Panc1 (cell line): ENCODE measurements at regions not wholly inside any gene's neighbourhood (a gene's known extent, or its start where the extent isn't known, plus 50 kb on each side); places are given as distances from the start of the nearest gene placed in this dataset.

Experiments
- ATAC-seq: fragments of 200-7000 bp; cut with Tn5 transposase; 2 replicates; pipeline ENCODE4 v1.9.1; 2020; ENCODE audit warnings: mild to moderate bottlenecking, moderate library complexity
- BruUV-seq: library from RNA; stranded (reverse); fragments of 400-500 nt; replicated peaks from 2 replicates; lab custom pipeline; 2021; lab: Mats Ljungman, UMichigan
- CTCF ChIA-PET: fragments of 300-600 bp; sonication (Branson Sonifier 250); formaldehyde crosslinking; loops from one replicate; lab custom pipeline; 2022; ENCODE audit warnings: antibody characterized with exemption; lab: Charles Lee
- POLR2A ChIA-PET: fragments of 300-600 bp; sonication (Branson Sonifier 250); formaldehyde crosslinking; loops from one replicate; lab custom pipeline; 2022; ENCODE audit warnings: antibody characterized with exemption; lab: Charles Lee
- DNase-seq: peaks from one replicate; pipeline ENCODE4 v3.0.0-alpha.2; 2010; ENCODE audit warnings: low read depth, low spot score
- H3K27ac ChIP-seq: 2 replicates; pipeline ENCODE4 v1.5.1; 2011; ENCODE audit warnings: mild to moderate bottlenecking, low read length, inconsistent platforms
- H3K27me3 ChIP-seq: fragments of 200-500 bp; sonication (Bioruptor generic); 2 replicates; pipeline ENCODE4 v1.6.0; 2014; ENCODE audit warnings: low read length, inconsistent platforms; ENCODE audit not compliant: control insufficient read depth, insufficient read depth
- H3K36me3 ChIP-seq: fragments of 200-500 bp; sonication (Bioruptor generic); 2 replicates; pipeline ENCODE4 v1.5.1; 2014; ENCODE audit warnings: inconsistent platforms, mild to moderate bottlenecking, low read length, moderate library complexity; ENCODE audit not compliant: control insufficient read depth, insufficient read depth
- H3K4me1 ChIP-seq: 2 replicates; pipeline ENCODE4 v1.5.1; 2011; ENCODE audit warnings: inconsistent platforms, mild to moderate bottlenecking, low read length, moderate library complexity; ENCODE audit not compliant: control insufficient read depth, insufficient read depth
- H3K4me3 ChIP-seq, 2 experiments: 2 replicates each; pipeline ENCODE4 v1.5.1; 2011 to 2012; ENCODE audit warnings: low read depth in 2 of 2, low read length in 2 of 2, mild to moderate bottlenecking in 2 of 2, inconsistent platforms in 1 of 2, moderate library complexity in 1 of 2
- H3K9me3 ChIP-seq: fragments of 200-500 bp; sonication (Bioruptor generic); 2 replicates; pipeline ENCODE4 v1.5.1; 2014; ENCODE audit warnings: low read depth, mild to moderate bottlenecking, inconsistent platforms, low read length, moderate library complexity; ENCODE audit not compliant: control insufficient read depth, insufficient read depth
- CTCF ChIP-seq: fragments of 450-650 bp; IDR thresholded peaks from 2 replicates; pipeline ENCODE4 v1.5.1; 2017; ENCODE audit warnings: mild to moderate bottlenecking
- POLR2AphosphoS5 ChIP-seq: IDR thresholded peaks from 2 replicates; pipeline ENCODE4 v1.6.1; 2012; ENCODE audit warnings: mild to moderate bottlenecking, low read depth, low read length, moderate library complexity
- REST ChIP-seq, 2 experiments: IDR thresholded peaks; 2 replicates each; pipeline ENCODE4 v1.6.1; 2011 to 2012; ENCODE audit warnings: low read depth in 2 of 2, control low read depth in 1 of 2, low read length in 1 of 2, mild to moderate bottlenecking in 1 of 2, moderate library complexity in 1 of 2; ENCODE audit not compliant: insufficient read depth in 1 of 2
- SIN3A ChIP-seq: IDR thresholded peaks from 2 replicates; pipeline ENCODE4 v1.6.1; 2012; ENCODE audit warnings: low read depth, mild to moderate bottlenecking, low read length, moderate library complexity, borderline replicate concordance; ENCODE audit not compliant: insufficient read depth
- TCF7L2 ChIP-seq: IDR thresholded peaks from 2 replicates; pipeline ENCODE4 v1.6.1; 2011; ENCODE audit warnings: mild to moderate bottlenecking, low read depth, low read length, inconsistent platforms
- in situ Hi-C: cut with HindIII; loops from 2 replicates; pipeline ENCODE4 v1.10.0; 2016; ENCODE audit warnings: low sequenced_read_pairs, low pct_unique_long_range_greater_than_20kb
- intact Hi-C: fragments of 100-400 bp; cut with micrococcal nuclease; formaldehyde crosslinking; loops from one replicate; pipeline ENCODE4 v1.10.0; 2022; ENCODE audit not compliant: unreplicated experiment

GRCh38 chr2:88837511-88838160 is 146.2 kb downstream of the RPIA start:
- H3K36me3 ChIP-seq, result no peaks in the 10 kb centered on the region
- TF ChIP-seq POLR2AphosphoS5, result no peak
- intact Hi-C loops, result no loop called here
- H3K4me1 ChIP-seq, result no peaks in the 10 kb centered on the region
- ATAC-seq (no peak), DNase-seq (no peak)
- CTCF ChIA-PET, result no interaction called here
- H3K9me3 ChIP-seq, result no peaks in the 10 kb centered on the region
- no TSS peak for BruUV-seq
- in situ Hi-C loops, result no loop called here
- H3K4me3 ChIP-seq, result no peak overlapping the region
- peaks cover 3% of the 10 kb centered on the region for H3K27me3 ChIP-seq
- H3K27ac ChIP-seq, result no peak overlapping the region
- POLR2A ChIA-PET, result no interaction called here

GRCh38 chr2:88838165-88838635 is 146.7 kb downstream of the RPIA start:
- Histone ChIP-seq H3K4me3 (no peak overlapping the region), H3K27me3 (peaks cover 3% of the 10 kb centered on the region), H3K9me3 (no peaks in the 10 kb centered on the region), H3K4me1 (no peaks in the 10 kb centered on the region), H3K36me3 (no peaks in the 10 kb centered on the region), H3K27ac (no peak overlapping the region)
- intact Hi-C loops (no loop called here), in situ Hi-C loops (no loop called here)
- no TSS peak for BruUV-seq
- DNase-seq (no peak), ATAC-seq (no peak)
- POLR2A ChIA-PET, result no interaction called here
- CTCF ChIA-PET, result no interaction called here
- TF ChIP-seq CTCF (no peak), POLR2AphosphoS5 (no peak), TCF7L2 (no peak), SIN3A (no peak), REST (IDR thresholded peaks at IDR 0.05; ENCODE audit: insufficient read depth in 1 of 2, low read depth in 2 of 2, low read length in 1 of 2) (no peak)

- BruUV-seq, result no TSS peak
- Histone ChIP-seq H3K27me3 (peaks cover 5% of the 10 kb centered on the region), H3K27ac (no peak overlapping the region), H3K4me3 (no peak overlapping the region), H3K36me3 (no peaks in the 10 kb centered on the region), H3K9me3 (no peaks in the 10 kb centered on the region), H3K4me1 (no peaks in the 10 kb centered on the region)
- CTCF ChIA-PET, result no interaction called here
- in situ Hi-C loops, result no loop called here
- intact Hi-C loops, result no loop called here
- POLR2A ChIA-PET, result no interaction called here
- ATAC-seq (no peak), DNase-seq (no peak)
- no peak for TF ChIP-seq SIN3A
- no peak for TF ChIP-seq CTCF
- TF ChIP-seq TCF7L2, result no peak
- no peak for TF ChIP-seq REST (IDR thresholded peaks at IDR 0.05; ENCODE audit: insufficient read depth in 1 of 2, low read depth in 2 of 2, low read length in 1 of 2)
- no peak for TF ChIP-seq POLR2AphosphoS5
Observed at GRCh38 chr2:88841224-88841929, 149.9 kb downstream of the RPIA start.
